ENCODE measurements at regions not wholly inside any gene's neighbourhood (a gene's known extent, or its start where the extent isn't known, plus 50 kb on each side); places are given as distances from the start of the nearest gene placed in this dataset.

DNA sequence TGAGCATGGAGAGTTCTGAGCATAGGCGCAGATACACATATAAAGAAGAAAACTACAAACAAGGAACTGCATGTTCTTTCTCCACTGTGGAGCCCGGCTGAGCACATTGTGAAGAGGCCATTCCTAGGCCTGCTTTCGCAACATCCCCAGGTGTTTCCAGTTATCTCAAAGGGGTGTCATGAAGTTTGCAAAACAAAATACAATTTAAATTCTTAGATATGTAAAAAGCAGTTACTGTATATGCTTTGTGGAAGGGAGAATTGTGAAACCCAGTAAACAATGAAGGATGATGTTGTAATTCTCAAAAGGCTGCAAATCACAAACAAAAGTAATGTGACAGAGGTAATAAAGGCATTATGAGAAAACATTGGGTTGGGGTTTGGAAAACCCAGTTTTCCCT, 98.6 kb upstream of the ZNF644 start:
- no peaks in the 10 kb centered on the region for H3K23me2 ChIP-seq (ENCODE audit: low read depth, low read length)
- ChIA-PET CTCF (ENCODE audit: partially characterized antibody) (interaction anchor here (1.1 to 5.4 kb wide), 4 partner anchors 9 to 45 kb away, joined by 3 to 30 read pairs (median 5); no protein-coding TSS in a partner anchor), POLR2A (ENCODE audit: partially characterized antibody) (interaction anchor here (0.6 to 2.0 kb wide), 3 partner anchors 10 to 15 kb away, joined by 3 to 5 read pairs (median 5); no protein-coding TSS in a partner anchor)
- no peak overlapping the region for H3K27ac ChIP-seq (ENCODE audit: low read depth, low read length)
- no peak overlapping the region for H2BK5ac ChIP-seq (ENCODE audit: low read depth, low read length)
- no peak overlapping the region for H2BK120ac ChIP-seq (replicated peaks; ENCODE audit: low read depth, low read length)
- no peak overlapping the region for H3K56ac ChIP-seq (replicated peaks; ENCODE audit: insufficient read length, low read depth, low read length)
- H2AK5ac ChIP-seq (ENCODE audit: low read depth, low read length), result no peak overlapping the region
- H4K5ac ChIP-seq (ENCODE audit: insufficient read length, low read depth, low read length), result no peak overlapping the region
- no peaks in the 10 kb centered on the region for H3K36me3 ChIP-seq (ENCODE audit: control insufficient read depth in 2 of 4, insufficient read depth in 4 of 4, low read length in 3 of 4)
- peaks cover 6 to 35% (median 28%) of the 10 kb centered on the region in 4 experiments for H3K4me1 ChIP-seq (replicated peaks in 1 of 4; ENCODE audit: control insufficient read depth in 3 of 4, insufficient read depth in 4 of 4, low read length in 3 of 4)
- FAIRE-seq (no peak), DNase-seq (ENCODE audit: low read depth in 1 of 2, low spot score in 2 of 2) (no peak)
- H2BK12ac ChIP-seq (ENCODE audit: low read depth, low read length), result no peak overlapping the region
- H4K20me1 ChIP-seq (replicated peaks in 1 of 2; ENCODE audit: control insufficient read depth in 1 of 2, insufficient read depth in 2 of 2, low read length in 2 of 2), result no peaks in the 10 kb centered on the region
- H3K79me2 ChIP-seq (ENCODE audit: control insufficient read depth in 1 of 2, insufficient read depth in 2 of 2, low read length in 2 of 2), result no peaks in the 10 kb centered on the region
- H3K79me1 ChIP-seq (ENCODE audit: low read depth, low read length), result no peaks in the 10 kb centered on the region
- no peak overlapping the region for H3K4ac ChIP-seq (replicated peaks; ENCODE audit: insufficient read length, low read depth, low read length)
- H2BK20ac ChIP-seq (ENCODE audit: low read length), result no peak overlapping the region
- no peak overlapping the region for H3K4me3 ChIP-seq (ENCODE audit: extremely low read depth in 1 of 4, insufficient read depth in 2 of 4, low read depth in 3 of 4, low read length in 4 of 4)
- H3K27me3 ChIP-seq (replicated peaks in 1 of 4; ENCODE audit: control insufficient read depth in 3 of 4, extremely low read depth in 1 of 4, insufficient read depth in 3 of 4, low read length in 3 of 4), result no peaks in the 10 kb centered on the region
- no peak overlapping the region for H3K14ac ChIP-seq (ENCODE audit: insufficient read length)
- WGBS, 2 experiments (ENCODE audit: extremely low coverage in 1 of 2, insufficient coverage in 1 of 2, insufficient read length in 1 of 2, insufficient replicate concordance in 2 of 2, low coverage in 1 of 2, low lambda C conversion rate in 2 of 2, missing lambda C conversion rate in 1 of 2), result 35% methylated on average over 3 of the region's 3 CpGs; no CpG with 5 or more reads in 1 of the 2 experiments
- peak; percentile 94 for TF ChIP-seq CEBPB (IDR thresholded peaks at IDR 0.05; ENCODE audit: low read depth, low read length)
- TF ChIP-seq RBBP5 (IDR thresholded peaks at IDR 0.05; ENCODE audit: borderline replicate concordance, low read depth, low read length), result no peak
- no peak overlapping the region for H2AFZ ChIP-seq (ENCODE audit: low read length)
- no peak overlapping the region for H2BK15ac ChIP-seq (ENCODE audit: low read length)
- H3K4me2 ChIP-seq (ENCODE audit: insufficient read depth in 1 of 2, low read depth in 2 of 2, low read length in 2 of 2), result peak overlapping the region in 1 of 2 experiments; percentile 29; a peak in 1 of 4 replicates
- no peak overlapping the region for H4K91ac ChIP-seq (replicated peaks; ENCODE audit: insufficient read length, low read length)
- no peak overlapping the region for H3K9ac ChIP-seq (replicated peaks in 1 of 4; ENCODE audit: extremely low read depth in 1 of 4, low read depth in 3 of 4, low read length in 3 of 4)
- no peak overlapping the region for H3K18ac ChIP-seq (ENCODE audit: extremely low read depth, low read length)
- no peak overlapping the region for H3K23ac ChIP-seq (ENCODE audit: insufficient read length)
- H3K9me3 ChIP-seq (ENCODE audit: insufficient read depth in 2 of 2, low read depth in 1 of 2, low read length in 1 of 2), result no peaks in the 10 kb centered on the region
- no peak overlapping the region for H4K8ac ChIP-seq (ENCODE audit: extremely low read depth, insufficient read depth, low read length)

Measured in H1 (cell line).